ENCODE measurements at regions not wholly inside any gene's neighbourhood (a gene's known extent, or its start where the extent isn't known, plus 50 kb on each side); places are given as distances from the start of the nearest gene placed in this dataset.

GRCh38 chrX:39140581-39140980 lies 339.3 kb downstream of the MID1IP1 start:
- DNase-seq (ENCODE audit: low spot score): no peak

- no peak for DNase-seq (ENCODE audit: low spot score)
Observed at GRCh38 chrX:39144323-39144722, 343.1 kb downstream of the MID1IP1 start.

GRCh38 chrX:39144956-39145355 lies 343.7 kb downstream of the MID1IP1 start:
- peak; percentile 9 for DNase-seq (ENCODE audit: low spot score)

GRCh38 chrX:39145859-39146258 lies 344.6 kb downstream of the MID1IP1 start:
- no peak for DNase-seq (ENCODE audit: low spot score)

GRCh38 chrX:39149761-39150160 lies 348.5 kb downstream of the MID1IP1 start:
- peak; percentile 54 for DNase-seq (ENCODE audit: low spot score)

GRCh38 chrX:39150220-39150619 lies 349.0 kb downstream of the MID1IP1 start:
- DNase-seq (ENCODE audit: low spot score): no peak

GRCh38 chrX:39150621-39151020 lies 349.4 kb downstream of the MID1IP1 start:
- DNase-seq (ENCODE audit: low spot score): no peak

- DNase-seq (ENCODE audit: low spot score): peak; percentile 24
Observed at GRCh38 chrX:39152106-39152649, 350.9 kb downstream of the MID1IP1 start.

GRCh38 chrX:39156051-39156450 lies 354.8 kb downstream of the MID1IP1 start:
- no peak for DNase-seq (ENCODE audit: low spot score)

- DNase-seq (ENCODE audit: low spot score): no peak
Observed at GRCh38 chrX:39157006-39157405, 355.7 kb downstream of the MID1IP1 start.

- no peak for DNase-seq (ENCODE audit: low spot score)
Observed at GRCh38 chrX:39157796-39158195, 356.5 kb downstream of the MID1IP1 start.

- DNase-seq (ENCODE audit: low spot score): no peak
Observed at GRCh38 chrX:39158801-39159657, 357.8 kb downstream of the MID1IP1 start.

- no peak for DNase-seq (ENCODE audit: low spot score)
Observed at GRCh38 chrX:39159921-39160507, 358.8 kb downstream of the MID1IP1 start.

- DNase-seq (ENCODE audit: low spot score): no peak
Observed at GRCh38 chrX:39161611-39162255, 360.5 kb downstream of the MID1IP1 start.

GRCh38 chrX:39162322-39162735 lies 361.1 kb downstream of the MID1IP1 start:
- no peak for DNase-seq (ENCODE audit: low spot score)

GRCh38 chrX:39163581-39164126 lies 362.4 kb downstream of the MID1IP1 start:
- DNase-seq (ENCODE audit: low spot score): no peak

GRCh38 chrX:39164212-39164611 lies 363.0 kb downstream of the MID1IP1 start:
- DNase-seq (ENCODE audit: low spot score): no peak

- no peak for DNase-seq (ENCODE audit: low spot score)
Observed at GRCh38 chrX:39165185-39165584, 363.9 kb downstream of the MID1IP1 start.

- DNase-seq (ENCODE audit: low spot score): no peak
Observed at GRCh38 chrX:39165773-39166172, 364.5 kb downstream of the MID1IP1 start.

GRCh38 chrX:39167791-39168190 lies 366.5 kb downstream of the MID1IP1 start:
- DNase-seq (ENCODE audit: low spot score): no peak

- DNase-seq (ENCODE audit: low spot score): no peak
Observed at GRCh38 chrX:39168609-39169008, 367.4 kb downstream of the MID1IP1 start.

GRCh38 chrX:39169976-39170375 lies 368.7 kb downstream of the MID1IP1 start:
- no peak for DNase-seq (ENCODE audit: low spot score)
